ENCODE measurements at regions not wholly inside any gene's neighbourhood (a gene's known extent, or its start where the extent isn't known, plus 50 kb on each side); places are given as distances from the start of the nearest gene placed in this dataset.

DNA sequence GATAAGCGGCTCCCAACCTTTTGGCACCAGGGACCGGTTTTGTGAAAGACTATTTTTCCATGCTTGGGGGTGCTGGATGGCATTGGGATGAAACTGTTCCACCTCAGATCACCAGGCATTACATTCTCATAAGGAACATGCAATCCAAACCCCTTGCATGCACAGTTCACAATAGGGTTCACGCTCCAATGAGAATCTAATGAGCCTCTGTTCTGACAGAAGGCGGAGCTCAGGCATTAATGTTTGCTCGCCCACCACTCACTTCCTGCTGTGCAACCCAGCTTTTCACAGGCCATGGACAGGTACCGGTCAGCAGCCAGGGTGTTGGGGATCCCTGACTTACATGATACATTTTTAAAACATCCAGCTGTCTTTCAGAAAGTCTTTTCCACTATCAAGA, 187.3 kb downstream of the SLC39A8 start:
- TF ChIP-seq EZH2 (IDR thresholded peaks at IDR 0.05; ENCODE audit: borderline replicate concordance, low read depth, low read length, poor library complexity, severe bottlenecking) = no peak
- TF ChIP-seq, protein P1, sequence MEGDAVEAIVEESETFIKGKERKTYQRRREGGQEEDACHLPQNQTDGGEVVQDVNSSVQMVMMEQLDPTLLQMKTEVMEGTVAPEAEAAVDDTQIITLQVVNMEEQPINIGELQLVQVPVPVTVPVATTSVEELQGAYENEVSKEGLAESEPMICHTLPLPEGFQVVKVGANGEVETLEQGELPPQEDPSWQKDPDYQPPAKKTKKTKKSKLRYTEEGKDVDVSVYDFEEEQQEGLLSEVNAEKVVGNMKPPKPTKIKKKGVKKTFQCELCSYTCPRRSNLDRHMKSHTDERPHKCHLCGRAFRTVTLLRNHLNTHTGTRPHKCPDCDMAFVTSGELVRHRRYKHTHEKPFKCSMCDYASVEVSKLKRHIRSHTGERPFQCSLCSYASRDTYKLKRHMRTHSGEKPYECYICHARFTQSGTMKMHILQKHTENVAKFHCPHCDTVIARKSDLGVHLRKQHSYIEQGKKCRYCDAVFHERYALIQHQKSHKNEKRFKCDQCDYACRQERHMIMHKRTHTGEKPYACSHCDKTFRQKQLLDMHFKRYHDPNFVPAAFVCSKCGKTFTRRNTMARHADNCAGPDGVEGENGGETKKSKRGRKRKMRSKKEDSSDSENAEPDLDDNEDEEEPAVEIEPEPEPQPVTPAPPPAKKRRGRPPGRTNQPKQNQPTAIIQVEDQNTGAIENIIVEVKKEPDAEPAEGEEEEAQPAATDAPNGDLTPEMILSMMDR (conservative IDR thresholded peaks at IDR 0.05; ENCODE audit: low read depth, low read length) = no peak

Measured in A673 (cell line).